Fibroblast of mammary gland (primary cell): ENCODE measurements at regions not wholly inside any gene's neighbourhood (a gene's known extent, or its start where the extent isn't known, plus 50 kb on each side); places are given as distances from the start of the nearest gene placed in this dataset.

Source experiments
- DNase-seq: peaks from one replicate; pipeline ENCODE4 v3.0.0-alpha.2; 2010; ENCODE audit warnings: low read depth
- H3K4me3 ChIP-seq: 2 replicates; pipeline ENCODE4 v1.5.1; 2011; ENCODE audit warnings: low read depth, mild to moderate bottlenecking, low read length, moderate library complexity; ENCODE audit not compliant: control insufficient read depth
- CTCF ChIP-seq: conservative IDR thresholded peaks from 2 replicates; pipeline ENCODE4 v1.5.1; 2011; ENCODE audit warnings: low read depth, low read length, inconsistent platforms; ENCODE audit not compliant: control insufficient read depth, insufficient read depth

- DNase-seq, result no peak
- H3K4me3 ChIP-seq, result no peak overlapping the region
- no peak for TF ChIP-seq CTCF
Observed at GRCh38 chr5:12691330-12691729, 787.1 kb upstream of the CTNND2 start.

GRCh38 chr5:12690361-12690760, 786.1 kb upstream of the CTNND2 start:
- no peak overlapping the region for H3K4me3 ChIP-seq
- no peak for DNase-seq
- TF ChIP-seq CTCF, result no peak

- no peak for TF ChIP-seq CTCF
Observed at GRCh38 chr5:12683249-12683648, 779.0 kb upstream of the CTNND2 start.

GRCh38 chr5:12679731-12680130, 775.5 kb upstream of the CTNND2 start:
- H3K4me3 ChIP-seq, result no peak overlapping the region
- TF ChIP-seq CTCF, result no peak
- DNase-seq, result no peak

More at GRCh38 chr5:12683249-12683648, 779.0 kb upstream of the CTNND2 start:
- H3K4me3 ChIP-seq, result no peak overlapping the region
- DNase-seq, result no peak

- no peak overlapping the region for H3K4me3 ChIP-seq
- no peak for TF ChIP-seq CTCF
- DNase-seq, result no peak
Observed at GRCh38 chr5:12675959-12676358, 771.7 kb upstream of the CTNND2 start.

GRCh38 chr5:12672141-12672540, 767.9 kb upstream of the CTNND2 start:
- no peak for TF ChIP-seq CTCF
- DNase-seq, result no peak
- H3K4me3 ChIP-seq, result no peak overlapping the region

- DNase-seq, result no peak
- no peak overlapping the region for H3K4me3 ChIP-seq
- no peak for TF ChIP-seq CTCF
Observed at GRCh38 chr5:12669326-12669725, 765.1 kb upstream of the CTNND2 start.
